Omental fat pad (tissue), 3 donors: ENCODE measurements at regions not wholly inside any gene's neighbourhood (a gene's known extent, or its start where the extent isn't known, plus 50 kb on each side); places are given as distances from the start of the nearest gene placed in this dataset.

ENCODE experiments used
- ATAC-seq: fragments of 150-250 bp; one replicate; pipeline ENCODE4 v1.9.1; 2016; ENCODE audit warnings: mild to moderate bottlenecking, moderate library complexity; ENCODE audit not compliant: low FRiP score
- DNase-seq: peaks from one replicate; pipeline ENCODE4 v3.0.0-alpha.2; 2019; ENCODE audit warnings: low spot score
- CTCF ChIP-seq, 3 donors: fragments of 450-650 bp; IDR thresholded peaks; one replicate each; pipeline ENCODE4 v1.5.1; 2016 to 2017; ENCODE audit warnings: antibody characterized with exemption in 3 of 3, mild to moderate bottlenecking in 3 of 3, moderate library complexity in 2 of 3

- no peak for DNase-seq
- ATAC-seq: no peak
- no peak for TF ChIP-seq CTCF (IDR thresholded peaks at IDR 0.05)
Measured at GRCh38 chr7:411677-412312, 107.9 kb downstream of the PDGFA start.

- DNase-seq (no peak), ATAC-seq (no peak)
- TF ChIP-seq CTCF (IDR thresholded peaks at IDR 0.05): no peak
Measured at GRCh38 chr7:412313-412710, 107.3 kb downstream of the PDGFA start.

GRCh38 chr7:414681-415560 lies 104.7 kb downstream of the PDGFA start:
- no peak for ATAC-seq
- no peak for TF ChIP-seq CTCF (IDR thresholded peaks at IDR 0.05)
- DNase-seq: no peak

GRCh38 chr7:415646-416525 lies 103.8 kb downstream of the PDGFA start:
- no peak for TF ChIP-seq CTCF (IDR thresholded peaks at IDR 0.05)
- no peak for DNase-seq
- no peak for ATAC-seq

GRCh38 chr7:416761-417624 lies 102.7 kb downstream of the PDGFA start:
- DNase-seq: no peak
- no peak for TF ChIP-seq CTCF (IDR thresholded peaks at IDR 0.05)

GRCh38 chr7:417625-417889 lies 102.1 kb downstream of the PDGFA start:
- TF ChIP-seq CTCF (IDR thresholded peaks at IDR 0.05): no peak
- no peak for DNase-seq
- no peak for ATAC-seq

More at GRCh38 chr7:416761-417624, 102.7 kb downstream of the PDGFA start:
- no peak for ATAC-seq
